DND-41 (cell line): ENCODE measurements at regions not wholly inside any gene's neighbourhood (a gene's known extent, or its start where the extent isn't known, plus 50 kb on each side); places are given as distances from the start of the nearest gene placed in this dataset.

Experiments
- ATAC-seq: fragments of 200-7000 bp; cut with Tn5 transposase; 3 replicates; pipeline ENCODE4 v1.9.1; 2021; ENCODE audit warnings: low read depth; ENCODE audit not compliant: insufficient read depth
- DNase-seq: peaks from one replicate; pipeline ENCODE4 v3.0.0-alpha.2; 2020
- H2AFZ ChIP-seq: 2 replicates; pipeline ENCODE4 v1.6.0; 2012; ENCODE audit warnings: low read depth, low read length
- H3K27ac ChIP-seq: 2 replicates; pipeline ENCODE4 v1.5.1; 2012; ENCODE audit warnings: low read length, inconsistent platforms
- H3K27me3 ChIP-seq: fragments of 200-600 bp; sonication (generic); 2 replicates; pipeline ENCODE4 v1.6.0; 2012; ENCODE audit warnings: low read length, mild to moderate bottlenecking, inconsistent platforms; ENCODE audit not compliant: insufficient read depth, poor library complexity
- H3K36me3 ChIP-seq: 2 replicates; pipeline ENCODE4 v1.5.1; 2012; ENCODE audit warnings: low read length, inconsistent platforms; ENCODE audit not compliant: insufficient read depth
- H3K4me1 ChIP-seq: 2 replicates; pipeline ENCODE4 v1.5.1; 2012; ENCODE audit warnings: mild to moderate bottlenecking, low read length; ENCODE audit not compliant: insufficient read depth
- H3K4me2 ChIP-seq: 2 replicates; pipeline ENCODE4 v1.6.0; 2012; ENCODE audit warnings: mild to moderate bottlenecking, moderate library complexity, low read length, inconsistent platforms; ENCODE audit not compliant: insufficient read depth
- H3K4me3 ChIP-seq, 2 experiments: fragments of 200-600 bp in 1 of 2; shearing (Covaris generic) in 1 of 2; 2 replicates each; pipeline ENCODE4 v1.5.1; 2012 to 2016; ENCODE audit warnings: inconsistent platforms in 2 of 2, low read length in 2 of 2, mild to moderate bottlenecking in 2 of 2, low read depth in 1 of 2, moderate library complexity in 1 of 2
- H3K79me2 ChIP-seq: 2 replicates; pipeline ENCODE4 v1.6.0; 2012; ENCODE audit warnings: low read length, inconsistent platforms; ENCODE audit not compliant: insufficient read depth
- H3K9ac ChIP-seq: 2 replicates; pipeline ENCODE4 v1.6.0; 2012; ENCODE audit warnings: low read depth, mild to moderate bottlenecking, inconsistent platforms, low read length, moderate library complexity
- H3K9me3 ChIP-seq: 2 replicates; pipeline ENCODE4 v1.5.1; 2012; ENCODE audit warnings: low read length, moderate library complexity, mild to moderate bottlenecking, inconsistent platforms; ENCODE audit not compliant: insufficient read depth, severe bottlenecking
- H4K20me1 ChIP-seq: 2 replicates; pipeline ENCODE4 v1.6.0; 2012; ENCODE audit warnings: low read length; ENCODE audit not compliant: insufficient read depth
- EZH2 ChIP-seq: IDR thresholded peaks from 3 replicates; pipeline ENCODE4 v1.6.1; 2012; ENCODE audit warnings: borderline replicate concordance, low read depth, mild to moderate bottlenecking, moderate library complexity, low read length, inconsistent platforms; ENCODE audit not compliant: severe bottlenecking
- TF ChIP-seq, protein P1 (sequence below): IDR thresholded peaks from 2 replicates; pipeline ENCODE4 v1.5.1; 2012; ENCODE audit warnings: borderline replicate concordance, low read length, moderate library complexity, mild to moderate bottlenecking; ENCODE audit not compliant: poor library complexity, severe bottlenecking; ENCODE audit errors: extremely low read depth

DNA sequence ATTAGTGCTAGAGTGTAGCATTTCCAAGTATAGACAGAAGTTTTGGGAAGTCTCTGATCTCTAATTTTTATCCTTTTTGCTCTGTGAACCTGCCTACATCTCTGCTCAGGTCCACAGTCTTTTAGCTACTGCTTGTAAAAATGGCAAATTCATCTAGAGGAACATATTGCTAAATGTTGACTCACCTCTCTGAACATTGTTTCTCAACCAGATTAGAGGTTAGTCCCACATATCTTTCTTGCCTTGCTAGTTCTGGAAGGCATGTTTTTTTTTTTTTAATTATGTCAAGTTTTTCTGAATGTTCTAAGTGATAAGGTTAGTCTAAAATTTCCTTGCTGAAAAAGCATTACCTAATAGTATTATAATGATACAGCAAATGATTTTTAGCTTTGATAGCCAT lies 2889.6 kb upstream of the PCDH20 start:
- H3K27me3 ChIP-seq: no peaks in the 10 kb centered on the region

GRCh38 chr13:64300239-64300638 lies 2884.6 kb upstream of the PCDH20 start:
- ATAC-seq: no peak

More for the DNA sequence above, 2889.6 kb upstream of the PCDH20 start:
- H2AFZ ChIP-seq: no peak overlapping the region
- no peaks in the 10 kb centered on the region for H3K4me1 ChIP-seq
- no peaks in the 10 kb centered on the region for H4K20me1 ChIP-seq
- H3K9ac ChIP-seq: no peak overlapping the region
- TF ChIP-seq, protein P1, sequence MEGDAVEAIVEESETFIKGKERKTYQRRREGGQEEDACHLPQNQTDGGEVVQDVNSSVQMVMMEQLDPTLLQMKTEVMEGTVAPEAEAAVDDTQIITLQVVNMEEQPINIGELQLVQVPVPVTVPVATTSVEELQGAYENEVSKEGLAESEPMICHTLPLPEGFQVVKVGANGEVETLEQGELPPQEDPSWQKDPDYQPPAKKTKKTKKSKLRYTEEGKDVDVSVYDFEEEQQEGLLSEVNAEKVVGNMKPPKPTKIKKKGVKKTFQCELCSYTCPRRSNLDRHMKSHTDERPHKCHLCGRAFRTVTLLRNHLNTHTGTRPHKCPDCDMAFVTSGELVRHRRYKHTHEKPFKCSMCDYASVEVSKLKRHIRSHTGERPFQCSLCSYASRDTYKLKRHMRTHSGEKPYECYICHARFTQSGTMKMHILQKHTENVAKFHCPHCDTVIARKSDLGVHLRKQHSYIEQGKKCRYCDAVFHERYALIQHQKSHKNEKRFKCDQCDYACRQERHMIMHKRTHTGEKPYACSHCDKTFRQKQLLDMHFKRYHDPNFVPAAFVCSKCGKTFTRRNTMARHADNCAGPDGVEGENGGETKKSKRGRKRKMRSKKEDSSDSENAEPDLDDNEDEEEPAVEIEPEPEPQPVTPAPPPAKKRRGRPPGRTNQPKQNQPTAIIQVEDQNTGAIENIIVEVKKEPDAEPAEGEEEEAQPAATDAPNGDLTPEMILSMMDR: no peak
- no peak for TF ChIP-seq EZH2
- no peaks in the 10 kb centered on the region for H3K79me2 ChIP-seq
- H3K4me2 ChIP-seq: no peak overlapping the region
- no peaks in the 10 kb centered on the region for H3K9me3 ChIP-seq
- no peak for DNase-seq
- no peak for ATAC-seq
- no peak overlapping the region for H3K4me3 ChIP-seq
- no peaks in the 10 kb centered on the region for H3K36me3 ChIP-seq
- H3K27ac ChIP-seq: no peak overlapping the region

DNA sequence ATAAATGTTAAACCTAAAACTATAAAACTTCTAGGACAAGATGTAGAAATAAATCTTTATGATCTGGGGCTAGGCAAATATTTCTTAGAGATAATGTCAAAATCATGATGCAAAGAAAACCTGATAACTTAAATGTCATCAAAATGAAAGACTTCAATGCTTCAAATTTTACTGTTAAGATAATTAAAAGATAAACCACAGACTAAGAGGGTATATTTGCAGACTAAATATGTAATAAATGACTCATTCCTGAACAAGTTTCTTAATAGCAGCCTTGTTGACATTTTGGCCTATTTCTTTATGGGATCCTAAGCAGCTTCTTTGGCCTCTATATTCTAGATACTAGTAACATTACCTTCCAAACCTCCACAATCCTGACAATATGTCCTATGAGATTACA lies 2878.3 kb upstream of the PCDH20 start:
- H3K9ac ChIP-seq: no peak overlapping the region
- H3K4me3 ChIP-seq: no peak overlapping the region
- H3K27me3 ChIP-seq: no peaks in the 10 kb centered on the region
- no peak for TF ChIP-seq EZH2
- TF ChIP-seq, protein P1: no peak
- DNase-seq (no peak), ATAC-seq (no peak)
- no peaks in the 10 kb centered on the region for H3K4me1 ChIP-seq
- H3K9me3 ChIP-seq: no peaks in the 10 kb centered on the region
- H3K27ac ChIP-seq: no peak overlapping the region
- no peaks in the 10 kb centered on the region for H3K36me3 ChIP-seq
- H2AFZ ChIP-seq: no peak overlapping the region
- H3K79me2 ChIP-seq: no peaks in the 10 kb centered on the region
- no peaks in the 10 kb centered on the region for H4K20me1 ChIP-seq
- no peak overlapping the region for H3K4me2 ChIP-seq

More at GRCh38 chr13:64300239-64300638, 2884.6 kb upstream of the PCDH20 start:
- no peak overlapping the region for H3K4me2 ChIP-seq
- DNase-seq: no peak
- H3K9me3 ChIP-seq: no peaks in the 10 kb centered on the region
- no peaks in the 10 kb centered on the region for H3K36me3 ChIP-seq
- H2AFZ ChIP-seq: no peak overlapping the region
- no peaks in the 10 kb centered on the region for H4K20me1 ChIP-seq
- TF ChIP-seq EZH2: no peak
- TF ChIP-seq, protein P1: no peak
- H3K4me1 ChIP-seq: no peaks in the 10 kb centered on the region
- no peaks in the 10 kb centered on the region for H3K79me2 ChIP-seq
- H3K4me3 ChIP-seq: no peak overlapping the region
- H3K9ac ChIP-seq: no peak overlapping the region
- no peaks in the 10 kb centered on the region for H3K27me3 ChIP-seq
- no peak overlapping the region for H3K27ac ChIP-seq

DNA sequence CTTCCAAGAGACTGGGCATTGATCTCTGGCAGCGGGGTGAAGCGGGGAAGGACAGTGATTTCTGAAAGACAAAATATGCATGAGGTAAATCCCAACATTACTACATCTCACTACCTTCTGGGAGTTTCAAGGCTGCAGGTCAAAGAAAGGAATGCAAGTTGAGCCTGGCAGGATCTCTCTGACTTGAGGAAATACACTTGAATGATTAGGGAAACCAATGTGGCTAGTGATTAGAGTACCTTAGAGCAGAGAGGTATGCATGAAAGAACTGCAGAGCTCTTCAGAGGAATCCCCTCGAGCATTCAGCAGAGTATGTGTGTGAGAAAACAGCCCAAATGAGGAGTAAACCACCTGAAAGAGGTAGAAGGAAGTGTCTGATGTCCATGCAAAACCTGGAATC lies 2874.1 kb upstream of the PCDH20 start:
- H3K36me3 ChIP-seq: no peaks in the 10 kb centered on the region
- TF ChIP-seq, protein P1: no peak
- TF ChIP-seq EZH2: no peak
- no peak overlapping the region for H3K27ac ChIP-seq
- no peaks in the 10 kb centered on the region for H4K20me1 ChIP-seq
- no peak for ATAC-seq
- H3K4me2 ChIP-seq: no peak overlapping the region
- no peaks in the 10 kb centered on the region for H3K27me3 ChIP-seq
- H3K9ac ChIP-seq: no peak overlapping the region
- no peaks in the 10 kb centered on the region for H3K9me3 ChIP-seq
- DNase-seq: no peak
- no peak overlapping the region for H3K4me3 ChIP-seq
- no peak overlapping the region for H2AFZ ChIP-seq
- no peaks in the 10 kb centered on the region for H3K4me1 ChIP-seq
- H3K79me2 ChIP-seq: no peaks in the 10 kb centered on the region
